ENCODE measurements at regions not wholly inside any gene's neighbourhood (a gene's known extent, or its start where the extent isn't known, plus 50 kb on each side); places are given as distances from the start of the nearest gene placed in this dataset.

DNA sequence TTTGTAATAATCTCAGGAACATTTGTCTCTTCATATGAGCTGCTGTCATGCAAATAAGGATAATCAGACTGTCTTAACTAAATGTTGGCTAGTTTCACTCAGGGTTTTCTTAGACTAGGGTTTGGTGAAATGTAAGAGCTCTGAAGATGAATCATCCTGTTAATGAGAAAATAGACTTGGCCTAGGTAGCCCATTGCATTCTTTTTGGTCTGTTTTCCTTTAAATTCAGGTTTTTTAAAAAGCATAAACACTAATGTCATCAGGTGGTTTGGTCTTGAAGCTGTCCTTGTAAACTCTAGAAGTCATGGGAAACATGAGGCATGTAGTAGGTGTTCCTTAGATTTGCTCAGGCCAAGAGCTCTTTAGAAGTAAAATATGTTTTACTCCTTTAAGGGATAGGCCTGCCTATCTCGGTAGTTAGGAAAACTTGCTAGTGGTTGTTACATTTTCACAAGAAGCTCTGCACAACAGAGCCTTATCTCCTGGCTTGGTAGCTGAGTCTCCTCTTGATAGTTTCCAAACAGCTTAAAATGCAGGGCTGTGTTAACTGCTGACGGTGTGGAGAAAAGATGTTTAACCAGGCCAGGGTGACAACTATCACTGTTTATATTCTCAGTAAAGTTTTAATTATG is 62.0 kb upstream of the C1QTNF9B start:
- TF ChIP-seq CHD4 (IDR thresholded peaks at IDR 0.05; ENCODE audit: borderline replicate concordance) (no peak), USF2 (IDR thresholded peaks at IDR 0.05) (no peak), NFE2L2 (conservative IDR thresholded peaks at IDR 0.05; ENCODE audit: low read length) (no peak), JUNB (IDR thresholded peaks at IDR 0.05) (no peak), RAD21 (conservative IDR thresholded peaks at IDR 0.05 in 1 of 2, IDR thresholded peaks at IDR 0.05 in 1 of 2) (no peak), CEBPB (IDR thresholded peaks at IDR 0.05) (no peak), POLR2A (IDR thresholded peaks at IDR 0.05; ENCODE audit: low read length) (no peak), RARB (CRISPR knock-in tag; IDR thresholded peaks at IDR 0.05) (no peak), MAFK (IDR thresholded peaks at IDR 0.05; ENCODE audit: partially characterized antibody) (no peak), MAZ (IDR thresholded peaks at IDR 0.05; ENCODE audit: borderline replicate concordance, low read depth, low read length) (no peak)
- TF ChIP-seq, protein P1, sequence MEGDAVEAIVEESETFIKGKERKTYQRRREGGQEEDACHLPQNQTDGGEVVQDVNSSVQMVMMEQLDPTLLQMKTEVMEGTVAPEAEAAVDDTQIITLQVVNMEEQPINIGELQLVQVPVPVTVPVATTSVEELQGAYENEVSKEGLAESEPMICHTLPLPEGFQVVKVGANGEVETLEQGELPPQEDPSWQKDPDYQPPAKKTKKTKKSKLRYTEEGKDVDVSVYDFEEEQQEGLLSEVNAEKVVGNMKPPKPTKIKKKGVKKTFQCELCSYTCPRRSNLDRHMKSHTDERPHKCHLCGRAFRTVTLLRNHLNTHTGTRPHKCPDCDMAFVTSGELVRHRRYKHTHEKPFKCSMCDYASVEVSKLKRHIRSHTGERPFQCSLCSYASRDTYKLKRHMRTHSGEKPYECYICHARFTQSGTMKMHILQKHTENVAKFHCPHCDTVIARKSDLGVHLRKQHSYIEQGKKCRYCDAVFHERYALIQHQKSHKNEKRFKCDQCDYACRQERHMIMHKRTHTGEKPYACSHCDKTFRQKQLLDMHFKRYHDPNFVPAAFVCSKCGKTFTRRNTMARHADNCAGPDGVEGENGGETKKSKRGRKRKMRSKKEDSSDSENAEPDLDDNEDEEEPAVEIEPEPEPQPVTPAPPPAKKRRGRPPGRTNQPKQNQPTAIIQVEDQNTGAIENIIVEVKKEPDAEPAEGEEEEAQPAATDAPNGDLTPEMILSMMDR (IDR thresholded peaks at IDR 0.05): no peak
- TF ChIP-seq, protein P2, sequence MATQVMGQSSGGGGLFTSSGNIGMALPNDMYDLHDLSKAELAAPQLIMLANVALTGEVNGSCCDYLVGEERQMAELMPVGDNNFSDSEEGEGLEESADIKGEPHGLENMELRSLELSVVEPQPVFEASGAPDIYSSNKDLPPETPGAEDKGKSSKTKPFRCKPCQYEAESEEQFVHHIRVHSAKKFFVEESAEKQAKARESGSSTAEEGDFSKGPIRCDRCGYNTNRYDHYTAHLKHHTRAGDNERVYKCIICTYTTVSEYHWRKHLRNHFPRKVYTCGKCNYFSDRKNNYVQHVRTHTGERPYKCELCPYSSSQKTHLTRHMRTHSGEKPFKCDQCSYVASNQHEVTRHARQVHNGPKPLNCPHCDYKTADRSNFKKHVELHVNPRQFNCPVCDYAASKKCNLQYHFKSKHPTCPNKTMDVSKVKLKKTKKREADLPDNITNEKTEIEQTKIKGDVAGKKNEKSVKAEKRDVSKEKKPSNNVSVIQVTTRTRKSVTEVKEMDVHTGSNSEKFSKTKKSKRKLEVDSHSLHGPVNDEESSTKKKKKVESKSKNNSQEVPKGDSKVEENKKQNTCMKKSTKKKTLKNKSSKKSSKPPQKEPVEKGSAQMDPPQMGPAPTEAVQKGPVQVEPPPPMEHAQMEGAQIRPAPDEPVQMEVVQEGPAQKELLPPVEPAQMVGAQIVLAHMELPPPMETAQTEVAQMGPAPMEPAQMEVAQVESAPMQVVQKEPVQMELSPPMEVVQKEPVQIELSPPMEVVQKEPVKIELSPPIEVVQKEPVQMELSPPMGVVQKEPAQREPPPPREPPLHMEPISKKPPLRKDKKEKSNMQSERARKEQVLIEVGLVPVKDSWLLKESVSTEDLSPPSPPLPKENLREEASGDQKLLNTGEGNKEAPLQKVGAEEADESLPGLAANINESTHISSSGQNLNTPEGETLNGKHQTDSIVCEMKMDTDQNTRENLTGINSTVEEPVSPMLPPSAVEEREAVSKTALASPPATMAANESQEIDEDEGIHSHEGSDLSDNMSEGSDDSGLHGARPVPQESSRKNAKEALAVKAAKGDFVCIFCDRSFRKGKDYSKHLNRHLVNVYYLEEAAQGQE (IDR thresholded peaks at IDR 0.05): no peak
